ENCODE measurements at regions not wholly inside any gene's neighbourhood (a gene's known extent, or its start where the extent isn't known, plus 50 kb on each side); places are given as distances from the start of the nearest gene placed in this dataset.
A peak's percentile ranks its signal among the peaks of the same experiment; 100 is the strongest.

DNA sequence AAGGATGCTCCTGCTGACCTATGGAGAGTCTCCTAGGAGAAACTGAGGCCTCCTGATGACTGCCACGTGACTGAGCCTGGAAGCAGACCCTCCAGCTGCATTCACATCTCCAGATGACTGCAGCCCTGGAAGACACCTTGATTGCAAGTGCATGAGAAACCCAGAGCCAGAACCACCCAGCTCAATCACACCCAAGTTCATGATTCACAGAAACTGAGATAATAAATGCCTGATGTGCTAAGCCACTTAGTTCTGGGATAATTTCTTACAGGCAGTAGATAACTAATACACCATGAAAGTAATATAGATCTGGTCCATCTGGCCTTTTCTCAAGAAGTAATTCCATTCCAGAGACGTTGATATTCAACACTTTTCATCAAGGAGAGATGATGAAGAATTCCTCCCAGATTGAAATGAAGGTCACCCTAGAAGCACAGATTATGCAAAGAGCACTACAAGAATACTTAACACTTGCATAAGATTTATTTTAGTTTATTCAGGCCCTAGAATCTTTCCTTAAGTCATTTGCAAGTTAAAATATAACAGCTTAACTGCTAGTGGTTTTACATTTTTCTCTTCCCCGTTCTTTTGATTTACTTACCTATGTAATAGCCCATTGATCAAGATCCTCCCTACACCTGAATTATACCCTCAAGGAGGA lies 208.2 kb upstream of the INHBA start:
- no peak overlapping the region for H3K4me3 ChIP-seq (ENCODE audit: control insufficient read depth, low read depth, low read length)
- TF ChIP-seq, protein P1, sequence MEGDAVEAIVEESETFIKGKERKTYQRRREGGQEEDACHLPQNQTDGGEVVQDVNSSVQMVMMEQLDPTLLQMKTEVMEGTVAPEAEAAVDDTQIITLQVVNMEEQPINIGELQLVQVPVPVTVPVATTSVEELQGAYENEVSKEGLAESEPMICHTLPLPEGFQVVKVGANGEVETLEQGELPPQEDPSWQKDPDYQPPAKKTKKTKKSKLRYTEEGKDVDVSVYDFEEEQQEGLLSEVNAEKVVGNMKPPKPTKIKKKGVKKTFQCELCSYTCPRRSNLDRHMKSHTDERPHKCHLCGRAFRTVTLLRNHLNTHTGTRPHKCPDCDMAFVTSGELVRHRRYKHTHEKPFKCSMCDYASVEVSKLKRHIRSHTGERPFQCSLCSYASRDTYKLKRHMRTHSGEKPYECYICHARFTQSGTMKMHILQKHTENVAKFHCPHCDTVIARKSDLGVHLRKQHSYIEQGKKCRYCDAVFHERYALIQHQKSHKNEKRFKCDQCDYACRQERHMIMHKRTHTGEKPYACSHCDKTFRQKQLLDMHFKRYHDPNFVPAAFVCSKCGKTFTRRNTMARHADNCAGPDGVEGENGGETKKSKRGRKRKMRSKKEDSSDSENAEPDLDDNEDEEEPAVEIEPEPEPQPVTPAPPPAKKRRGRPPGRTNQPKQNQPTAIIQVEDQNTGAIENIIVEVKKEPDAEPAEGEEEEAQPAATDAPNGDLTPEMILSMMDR (IDR thresholded peaks at IDR 0.05; ENCODE audit: control insufficient read depth, insufficient read depth, low read depth, low read length, missing control alignments) = no peak
- no peak for DNase-seq (ENCODE audit: low read depth)

DNA sequence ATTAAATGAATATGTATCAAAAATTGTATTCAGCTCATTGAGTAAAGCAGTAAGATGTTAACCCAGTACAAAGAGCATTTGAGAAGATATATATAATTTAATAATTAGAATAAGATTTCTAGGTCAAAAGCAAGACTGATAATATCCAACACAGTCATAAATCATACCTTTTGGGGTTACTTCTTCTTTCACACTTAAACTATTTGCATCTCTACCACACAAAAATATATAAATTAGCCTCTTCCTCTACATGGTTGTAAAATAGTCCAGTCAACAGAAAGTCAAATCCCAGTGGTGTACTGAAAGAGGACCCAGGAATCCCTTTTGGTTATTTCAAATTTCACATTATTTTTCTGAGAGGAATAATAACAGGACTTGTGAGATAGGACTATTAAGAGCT lies 204.6 kb upstream of the INHBA start:
- DNase-seq (ENCODE audit: low read depth) = no peak
- TF ChIP-seq, protein P1 (IDR thresholded peaks at IDR 0.05; ENCODE audit: control insufficient read depth, insufficient read depth, low read depth, low read length, missing control alignments) = no peak
- no peak overlapping the region for H3K4me3 ChIP-seq (ENCODE audit: control insufficient read depth, low read depth, low read length)

DNA sequence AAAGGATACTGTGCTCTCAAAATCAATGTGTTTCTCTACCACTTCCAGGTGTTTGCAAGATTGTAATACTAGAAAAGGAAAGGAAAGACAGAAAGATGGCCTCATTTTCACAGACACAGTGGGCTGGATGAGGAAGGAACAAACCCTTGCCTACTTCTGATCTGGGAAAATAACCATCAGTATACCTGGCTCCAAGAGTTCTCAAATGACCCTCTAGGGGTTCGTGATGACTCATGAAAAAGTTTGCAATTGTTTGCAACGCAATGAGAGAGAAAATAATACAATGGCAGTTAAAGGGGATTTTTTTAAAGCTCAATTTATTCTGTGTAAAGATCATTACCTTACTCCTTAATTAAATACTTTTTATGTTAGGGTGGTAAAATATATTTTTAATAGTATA lies 197.6 kb upstream of the INHBA start:
- no peak overlapping the region for H3K4me3 ChIP-seq (ENCODE audit: control insufficient read depth, low read depth, low read length)
- TF ChIP-seq, protein P1 (IDR thresholded peaks at IDR 0.05; ENCODE audit: control insufficient read depth, insufficient read depth, low read depth, low read length, missing control alignments) = no peak
- no peak for DNase-seq (ENCODE audit: low read depth)

DNA sequence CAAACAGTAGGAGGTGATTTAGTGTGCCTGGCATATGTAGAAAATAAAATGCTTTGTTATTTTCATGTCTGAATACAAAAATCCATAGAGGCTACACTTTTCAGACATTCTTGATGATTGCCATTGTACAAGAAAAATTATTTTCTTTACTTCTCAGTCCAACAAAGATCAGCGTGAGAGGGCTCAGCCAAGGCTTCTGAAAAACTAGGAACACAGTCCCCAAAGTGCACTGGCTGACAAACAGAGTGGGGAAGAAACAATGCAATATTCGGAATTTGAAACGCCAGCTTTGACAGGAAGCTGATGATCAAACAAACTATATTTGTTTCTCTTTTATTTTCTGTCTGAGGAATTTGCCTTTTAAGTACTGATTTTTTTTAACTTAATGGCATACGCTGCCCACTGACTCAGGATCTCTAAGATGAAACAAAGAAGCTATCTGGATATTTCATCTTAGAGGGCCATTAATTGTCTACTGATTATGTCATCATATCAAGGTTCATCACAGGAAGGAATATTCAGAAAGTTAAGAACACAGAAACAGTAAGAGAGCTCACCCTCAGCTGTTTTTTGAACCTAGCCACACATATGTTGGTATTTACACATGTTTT lies 197.0 kb upstream of the INHBA start:
- DNase-seq (ENCODE audit: low read depth) = no peak
- TF ChIP-seq, protein P1 (IDR thresholded peaks at IDR 0.05; ENCODE audit: control insufficient read depth, insufficient read depth, low read depth, low read length, missing control alignments) = no peak
- no peak overlapping the region for H3K4me3 ChIP-seq (ENCODE audit: control insufficient read depth, low read depth, low read length)

DNA sequence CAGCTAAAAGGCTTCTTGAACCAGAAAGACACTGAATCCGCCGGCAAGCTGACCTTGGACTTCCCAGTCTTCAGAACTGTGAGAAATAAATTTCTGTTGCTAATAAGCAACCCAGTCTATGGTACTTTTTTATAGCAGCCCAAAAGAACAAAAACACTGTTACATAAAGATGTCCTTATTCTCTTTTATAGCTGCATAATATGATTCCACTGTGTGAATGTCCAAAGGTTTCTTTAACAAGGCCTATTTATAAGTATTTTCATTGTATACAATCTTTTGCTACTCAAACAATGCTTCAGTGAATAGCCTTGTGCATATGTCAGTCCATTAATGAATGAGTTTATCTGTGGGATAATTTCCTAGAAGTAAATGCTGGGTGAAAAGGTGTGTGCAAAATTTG lies 190.8 kb upstream of the INHBA start:
- H3K4me3 ChIP-seq (ENCODE audit: control insufficient read depth, low read depth, low read length) = no peak overlapping the region
- TF ChIP-seq, protein P1 (IDR thresholded peaks at IDR 0.05; ENCODE audit: control insufficient read depth, insufficient read depth, low read depth, low read length, missing control alignments) = no peak
- DNase-seq (ENCODE audit: low read depth) = no peak

DNA sequence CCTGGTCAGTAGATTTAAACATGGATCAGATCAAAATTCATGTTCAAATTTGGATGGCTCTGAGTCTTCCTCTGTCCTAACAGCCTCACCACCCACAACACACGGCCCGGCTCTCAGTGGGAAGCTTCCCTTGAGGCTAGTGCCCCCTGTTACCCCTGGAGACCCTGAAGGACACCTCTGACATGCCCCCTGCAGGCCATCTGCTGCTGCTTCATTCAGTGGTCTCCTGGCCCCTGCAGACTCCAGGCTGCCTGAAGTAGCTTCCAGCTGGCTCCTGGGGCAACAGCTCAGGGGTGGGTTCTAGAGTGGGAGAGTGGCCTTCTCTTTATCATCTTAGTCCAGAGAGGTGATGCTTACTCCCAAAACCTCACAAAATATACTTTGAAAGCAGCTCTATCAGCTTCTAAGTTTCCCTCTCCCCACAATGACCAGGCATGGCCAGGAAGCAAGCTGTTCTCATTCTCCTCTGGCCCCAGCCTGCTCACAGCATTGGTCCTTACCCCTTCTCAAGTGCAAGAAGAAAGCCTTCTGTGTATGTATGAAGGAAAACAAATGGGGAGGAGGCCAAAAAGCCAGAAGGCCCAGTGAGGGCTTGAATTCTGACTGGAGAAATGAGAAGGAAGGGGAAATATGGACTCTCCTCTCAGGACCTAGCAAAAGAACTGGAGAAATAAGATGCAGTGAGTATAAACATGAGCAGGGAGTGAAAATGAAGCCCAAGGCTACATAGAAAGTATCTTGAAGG lies 189.6 kb upstream of the INHBA start:
- no peak for DNase-seq (ENCODE audit: low read depth)
- no peak overlapping the region for H3K4me3 ChIP-seq (ENCODE audit: control insufficient read depth, low read depth, low read length)
- TF ChIP-seq, protein P1 (IDR thresholded peaks at IDR 0.05; ENCODE audit: control insufficient read depth, insufficient read depth, low read depth, low read length, missing control alignments) = peak; percentile 8
